ENCODE measurements at regions not wholly inside any gene's neighbourhood (a gene's known extent, or its start where the extent isn't known, plus 50 kb on each side); places are given as distances from the start of the nearest gene placed in this dataset.

DNA sequence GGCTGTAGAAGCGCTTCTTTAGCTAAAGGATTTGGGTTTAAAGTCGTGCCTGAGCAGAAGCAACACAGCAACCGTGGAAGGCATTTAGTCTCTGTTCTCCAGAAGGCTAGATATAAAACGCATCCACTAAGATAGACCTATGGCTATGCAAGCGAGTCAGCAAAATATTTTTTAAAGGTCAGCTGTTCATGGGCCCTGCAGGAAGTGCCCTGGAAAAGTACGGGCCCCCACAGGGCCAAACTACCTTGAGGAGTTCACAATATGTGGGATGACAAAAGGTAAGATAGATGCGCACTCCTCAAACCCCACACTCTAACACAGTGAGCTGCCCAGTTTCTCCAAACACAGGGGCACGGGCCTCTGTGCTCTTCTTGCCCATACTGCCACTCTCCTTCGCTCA lies 261.6 kb downstream of the VPS13C start:
- Histone ChIP-seq H3K36me3 (ENCODE audit: control insufficient read depth, insufficient read depth, low read length) (no peaks in the 10 kb centered on the region), H3K27me3 (ENCODE audit: control insufficient read depth, insufficient read depth, low read length) (no peaks in the 10 kb centered on the region), H3K4me3 (ENCODE audit: low read depth, low read length) (no peak overlapping the region)
- no peak for DNase-seq (ENCODE audit: low read depth)
- TF ChIP-seq, protein P1, sequence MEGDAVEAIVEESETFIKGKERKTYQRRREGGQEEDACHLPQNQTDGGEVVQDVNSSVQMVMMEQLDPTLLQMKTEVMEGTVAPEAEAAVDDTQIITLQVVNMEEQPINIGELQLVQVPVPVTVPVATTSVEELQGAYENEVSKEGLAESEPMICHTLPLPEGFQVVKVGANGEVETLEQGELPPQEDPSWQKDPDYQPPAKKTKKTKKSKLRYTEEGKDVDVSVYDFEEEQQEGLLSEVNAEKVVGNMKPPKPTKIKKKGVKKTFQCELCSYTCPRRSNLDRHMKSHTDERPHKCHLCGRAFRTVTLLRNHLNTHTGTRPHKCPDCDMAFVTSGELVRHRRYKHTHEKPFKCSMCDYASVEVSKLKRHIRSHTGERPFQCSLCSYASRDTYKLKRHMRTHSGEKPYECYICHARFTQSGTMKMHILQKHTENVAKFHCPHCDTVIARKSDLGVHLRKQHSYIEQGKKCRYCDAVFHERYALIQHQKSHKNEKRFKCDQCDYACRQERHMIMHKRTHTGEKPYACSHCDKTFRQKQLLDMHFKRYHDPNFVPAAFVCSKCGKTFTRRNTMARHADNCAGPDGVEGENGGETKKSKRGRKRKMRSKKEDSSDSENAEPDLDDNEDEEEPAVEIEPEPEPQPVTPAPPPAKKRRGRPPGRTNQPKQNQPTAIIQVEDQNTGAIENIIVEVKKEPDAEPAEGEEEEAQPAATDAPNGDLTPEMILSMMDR (IDR thresholded peaks at IDR 0.05; ENCODE audit: insufficient read depth, low read length, poor library complexity, severe bottlenecking), result no peak

DNA sequence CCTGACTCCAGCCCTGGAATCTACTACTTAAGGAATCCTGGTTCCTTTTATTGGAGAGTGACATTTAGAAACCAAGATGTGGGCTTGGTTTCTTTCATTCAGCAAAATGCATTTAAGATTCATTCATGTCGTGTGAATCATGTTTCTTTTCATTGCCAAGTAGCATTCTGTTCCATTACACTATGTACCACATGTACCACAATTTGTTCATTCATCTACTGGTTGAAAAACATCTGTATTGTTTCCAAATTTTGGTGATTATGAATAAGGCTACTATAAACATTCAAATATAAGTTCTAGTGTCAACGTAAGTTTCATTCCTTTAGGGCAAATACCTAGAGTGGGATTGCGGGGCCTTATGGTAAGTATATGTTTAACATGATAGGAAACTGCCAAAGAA lies 264.2 kb downstream of the VPS13C start:
- no peak overlapping the region for H3K4me3 ChIP-seq (ENCODE audit: low read depth, low read length)
- H3K36me3 ChIP-seq (ENCODE audit: control insufficient read depth, insufficient read depth, low read length), result no peaks in the 10 kb centered on the region
- TF ChIP-seq, protein P1 (IDR thresholded peaks at IDR 0.05; ENCODE audit: insufficient read depth, low read length, poor library complexity, severe bottlenecking), result no peak
- no peak for DNase-seq (ENCODE audit: low read depth)
- H3K27me3 ChIP-seq (ENCODE audit: control insufficient read depth, insufficient read depth, low read length), result no peaks in the 10 kb centered on the region

DNA sequence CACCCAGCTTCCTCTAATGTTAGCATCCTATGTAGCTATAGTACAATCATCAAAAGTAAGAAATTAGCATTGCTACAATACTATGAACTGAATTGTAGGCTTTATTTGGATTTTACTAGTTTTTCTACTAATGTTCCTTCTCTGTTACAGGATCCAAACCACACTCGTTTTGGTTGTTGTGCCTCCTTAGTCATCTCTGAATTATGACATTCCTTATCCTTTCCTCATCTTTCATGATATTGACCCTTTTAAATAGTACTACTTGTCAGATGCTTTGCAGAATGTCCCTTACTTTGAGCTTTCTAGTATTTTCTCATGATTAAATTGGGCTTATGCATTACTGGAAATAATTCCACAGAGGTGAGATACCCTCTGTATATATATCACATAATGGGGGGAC lies 265.4 kb downstream of the VPS13C start:
- no peaks in the 10 kb centered on the region for H3K27me3 ChIP-seq (ENCODE audit: control insufficient read depth, insufficient read depth, low read length)
- DNase-seq (ENCODE audit: low read depth), result no peak

DNA sequence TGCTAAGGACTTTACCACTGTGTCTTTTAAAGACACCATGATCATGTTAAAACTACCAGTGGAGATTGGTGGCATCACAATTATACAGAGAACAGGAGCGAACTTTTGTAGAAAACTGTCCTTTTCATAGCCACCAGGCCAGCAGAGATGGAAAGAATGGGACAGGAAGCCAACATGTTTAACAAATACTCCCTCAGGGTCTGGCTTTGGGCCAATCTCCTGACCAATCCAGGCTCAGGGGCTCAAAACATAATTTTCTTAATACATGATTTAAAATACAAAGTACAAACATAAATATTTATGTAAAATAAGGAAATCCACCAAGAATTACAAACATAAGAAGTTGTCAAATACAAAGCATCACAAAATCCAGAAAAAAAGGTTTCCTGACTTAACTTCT lies 266.0 kb downstream of the VPS13C start:
- TF ChIP-seq, protein P1 (IDR thresholded peaks at IDR 0.05; ENCODE audit: insufficient read depth, low read length, poor library complexity, severe bottlenecking), result no peak
- no peak for DNase-seq (ENCODE audit: low read depth)
- no peak overlapping the region for H3K4me3 ChIP-seq (ENCODE audit: low read depth, low read length)
- no peaks in the 10 kb centered on the region for H3K27me3 ChIP-seq (ENCODE audit: control insufficient read depth, insufficient read depth, low read length)
- no peaks in the 10 kb centered on the region for H3K36me3 ChIP-seq (ENCODE audit: control insufficient read depth, insufficient read depth, low read length)

More for the DNA sequence above, 265.4 kb downstream of the VPS13C start:
- H3K36me3 ChIP-seq (ENCODE audit: control insufficient read depth, insufficient read depth, low read length), result no peaks in the 10 kb centered on the region
- H3K4me3 ChIP-seq (ENCODE audit: low read depth, low read length), result no peak overlapping the region
- TF ChIP-seq, protein P1 (IDR thresholded peaks at IDR 0.05; ENCODE audit: insufficient read depth, low read length, poor library complexity, severe bottlenecking), result no peak

DNA sequence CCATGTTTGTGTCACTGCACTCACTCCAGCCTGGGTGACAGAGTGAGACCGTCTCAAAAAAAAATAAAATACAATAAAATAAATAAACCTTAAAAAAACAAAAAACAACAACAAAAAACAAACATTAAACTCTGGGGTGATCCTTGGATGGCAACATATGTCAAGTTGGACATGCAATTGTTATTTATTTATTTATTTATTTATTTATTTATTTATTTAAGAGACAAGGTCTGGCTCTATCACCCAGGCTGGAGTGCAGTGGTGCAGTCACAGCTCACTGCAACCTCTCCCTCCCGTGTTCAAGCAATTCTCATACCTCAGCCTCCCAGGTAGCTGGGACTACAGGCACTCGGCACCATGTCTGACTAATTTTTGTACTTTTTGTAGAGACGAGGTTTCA lies 275.5 kb downstream of the VPS13C start:
- TF ChIP-seq, protein P1 (IDR thresholded peaks at IDR 0.05; ENCODE audit: insufficient read depth, low read length, poor library complexity, severe bottlenecking), result no peak

DNA sequence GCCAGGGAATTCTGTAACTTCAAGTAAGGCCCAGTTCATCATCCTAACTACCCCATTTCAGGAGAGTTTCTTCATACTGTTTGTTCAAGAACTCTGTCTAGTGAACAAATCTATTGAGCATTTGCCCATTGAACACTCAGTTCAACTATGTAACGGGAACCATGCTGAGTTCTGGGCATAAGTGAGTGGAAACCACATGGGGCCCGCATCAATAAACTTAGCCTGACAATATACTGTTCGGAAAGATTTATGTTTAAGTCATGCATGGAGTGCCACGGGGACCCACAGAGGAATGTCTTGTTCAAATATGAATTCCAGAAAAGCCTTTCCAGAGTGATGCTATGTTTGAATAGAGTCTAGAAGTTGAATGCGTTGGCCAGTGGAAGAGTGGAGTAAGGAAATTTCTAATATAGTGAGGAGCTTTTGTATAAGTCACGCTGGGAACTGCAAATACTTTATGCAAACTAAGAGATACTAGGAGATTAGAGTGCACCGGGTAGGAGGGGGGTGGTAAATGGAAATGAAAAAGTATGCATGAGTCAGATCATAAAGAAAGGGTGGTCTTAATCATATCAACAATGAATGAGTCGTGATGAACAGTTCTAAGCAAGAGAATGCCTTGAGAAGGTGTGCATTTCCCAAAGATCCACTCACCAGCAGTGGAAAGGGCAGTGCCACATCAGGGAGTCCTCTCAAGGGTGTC lies 279.8 kb downstream of the VPS13C start:
- Histone ChIP-seq H3K36me3 (ENCODE audit: control insufficient read depth, insufficient read depth, low read length) (no peaks in the 10 kb centered on the region), H3K27me3 (ENCODE audit: control insufficient read depth, insufficient read depth, low read length) (no peaks in the 10 kb centered on the region), H3K4me3 (ENCODE audit: low read depth, low read length) (no peak overlapping the region)
- TF ChIP-seq, protein P1 (IDR thresholded peaks at IDR 0.05; ENCODE audit: insufficient read depth, low read length, poor library complexity, severe bottlenecking), result no peak
- DNase-seq (ENCODE audit: low read depth), result no peak

More for the DNA sequence above, 275.5 kb downstream of the VPS13C start:
- no peak for DNase-seq (ENCODE audit: low read depth)
- Histone ChIP-seq H3K4me3 (ENCODE audit: low read depth, low read length) (no peak overlapping the region), H3K27me3 (ENCODE audit: control insufficient read depth, insufficient read depth, low read length) (no peaks in the 10 kb centered on the region), H3K36me3 (ENCODE audit: control insufficient read depth, insufficient read depth, low read length) (no peaks in the 10 kb centered on the region)

Data from kidney epithelial cell (primary cell).